PC-9 (cell line): ENCODE measurements at regions not wholly inside any gene's neighbourhood (a gene's known extent, or its start where the extent isn't known, plus 50 kb on each side); places are given as distances from the start of the nearest gene placed in this dataset.

Experiments
- BruUV-seq: library from RNA; stranded (reverse); fragments of 400-500 nt; replicated peaks from 2 replicates; lab custom pipeline; 2021; lab: Mats Ljungman, UMichigan
- CTCF ChIA-PET: fragments of 300-600 bp; sonication (Branson Sonifier 250); formaldehyde crosslinking; loops from one replicate; lab custom pipeline; 2022; ENCODE audit warnings: antibody characterized with exemption; lab: Charles Lee
- POLR2A ChIA-PET: fragments of 300-600 bp; sonication (Branson Sonifier 250); formaldehyde crosslinking; loops from one replicate; lab custom pipeline; 2022; ENCODE audit warnings: antibody characterized with exemption; ENCODE audit not compliant: unreplicated experiment; lab: Charles Lee
- DNase-seq, 2 experiments: peaks; one replicate each; pipeline versions ENCODE4 v3.0.0 to v3.0.0-alpha.2; 2015 to 2022; ENCODE audit warnings: mixed read lengths in 1 of 2
- H2AFZ ChIP-seq: fragments of 200-600 bp; sonication (generic); 2 replicates; pipeline ENCODE4 v1.8.1; 2017; ENCODE audit warnings: antibody characterized with exemption
- H3F3A ChIP-seq: fragments of 200-600 bp; sonication (generic); 2 replicates; pipeline ENCODE4 v1.8.1; 2017; ENCODE audit warnings: antibody characterized with exemption, mild to moderate bottlenecking, low read depth; ENCODE audit not compliant: insufficient read depth
- H3K27ac ChIP-seq: fragments of 200-600 bp; sonication (generic); 2 replicates; pipeline ENCODE4 v1.6.1; 2016; ENCODE audit warnings: mixed run types
- H3K27me3 ChIP-seq: fragments of 200-600 bp; sonication (generic); 2 replicates; pipeline ENCODE4 v1.6.1; 2016; ENCODE audit warnings: low read depth, mixed run types; ENCODE audit not compliant: insufficient read depth
- H3K36me3 ChIP-seq: fragments of 200-600 bp; sonication (generic); 2 replicates; pipeline ENCODE4 v1.6.1; 2016; ENCODE audit warnings: low read depth, mixed run types
- H3K4me1 ChIP-seq: fragments of 200-600 bp; sonication (generic); replicated peaks from 2 replicates; pipeline ENCODE4 v1.6.1; 2016; ENCODE audit warnings: mixed run types; ENCODE audit not compliant: insufficient read depth
- H3K4me2 ChIP-seq: fragments of 200-600 bp; sonication (generic); 2 replicates; pipeline ENCODE4 v1.6.1; 2017; ENCODE audit warnings: mixed run types
- H3K4me3 ChIP-seq: fragments of 200-600 bp; sonication (generic); 2 replicates; pipeline ENCODE4 v1.6.1; 2016; ENCODE audit warnings: mixed run types
- H3K79me2 ChIP-seq: fragments of 200-600 bp; sonication (generic); 2 replicates; pipeline ENCODE4 v1.6.1; 2017; ENCODE audit warnings: low read depth, mixed run types
- H3K9me2 ChIP-seq: fragments of 200-600 bp; sonication (generic); 2 replicates; pipeline ENCODE4 v1.8.1; 2017; ENCODE audit warnings: mild to moderate bottlenecking; ENCODE audit not compliant: insufficient read depth
- H3K9me3 ChIP-seq: fragments of 200-600 bp; sonication (generic); 2 replicates; pipeline ENCODE4 v1.8.1; 2016; ENCODE audit warnings: low read depth; ENCODE audit not compliant: insufficient read depth
- H4K20me1 ChIP-seq: fragments of 200-600 bp; sonication (generic); 2 replicates; pipeline ENCODE4 v1.8.1; 2017; ENCODE audit not compliant: insufficient read depth
- EZH2 ChIP-seq: fragments of 200-600 bp; sonication (generic); IDR thresholded peaks from 2 replicates; pipeline ENCODE4 v1.8.0; 2017; ENCODE audit warnings: antibody characterized with exemption, low read depth
- intact Hi-C: fragments of 100-400 bp; cut with micrococcal nuclease; formaldehyde crosslinking; loops from one replicate; pipeline ENCODE4 v1.10.0; 2022; ENCODE audit not compliant: unreplicated experiment
- TF ChIP-seq, protein P1 (sequence below): fragments of 200-600 bp; sonication (generic); conservative IDR thresholded peaks from 2 replicates; pipeline ENCODE4 v1.6.1; 2017; ENCODE audit warnings: mixed run types, antibody characterized with exemption, mild to moderate bottlenecking, moderate library complexity

DNA sequence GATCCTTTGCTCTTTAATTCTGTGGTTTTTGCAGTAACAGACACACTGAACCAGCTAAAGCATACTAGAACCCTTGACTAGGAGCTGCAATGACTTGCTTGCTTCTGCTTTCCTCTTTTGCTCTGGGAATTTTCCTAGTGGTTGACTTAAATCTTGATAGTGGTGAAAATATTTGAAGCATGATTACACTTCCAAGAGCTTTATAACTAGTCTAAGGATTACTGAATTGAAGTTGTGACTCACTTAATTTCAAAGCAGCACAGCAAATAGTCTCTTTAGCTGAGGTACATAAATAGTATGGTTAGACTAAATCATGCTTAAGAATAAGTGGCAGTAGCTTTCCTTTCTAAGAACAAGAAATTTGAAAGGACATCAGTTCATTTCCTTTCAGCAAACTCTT, 513.5 kb upstream of the GBE1 start:
- no peaks in the 10 kb centered on the region for H3K9me2 ChIP-seq
- no peaks in the 10 kb centered on the region for H3K79me2 ChIP-seq
- no peaks in the 10 kb centered on the region for H3K27me3 ChIP-seq
- CTCF ChIA-PET, result no interaction called here
- POLR2A ChIA-PET, result no interaction called here
- no peaks in the 10 kb centered on the region for H4K20me1 ChIP-seq
- no peaks in the 10 kb centered on the region for H3K36me3 ChIP-seq
- TF ChIP-seq, protein P1, sequence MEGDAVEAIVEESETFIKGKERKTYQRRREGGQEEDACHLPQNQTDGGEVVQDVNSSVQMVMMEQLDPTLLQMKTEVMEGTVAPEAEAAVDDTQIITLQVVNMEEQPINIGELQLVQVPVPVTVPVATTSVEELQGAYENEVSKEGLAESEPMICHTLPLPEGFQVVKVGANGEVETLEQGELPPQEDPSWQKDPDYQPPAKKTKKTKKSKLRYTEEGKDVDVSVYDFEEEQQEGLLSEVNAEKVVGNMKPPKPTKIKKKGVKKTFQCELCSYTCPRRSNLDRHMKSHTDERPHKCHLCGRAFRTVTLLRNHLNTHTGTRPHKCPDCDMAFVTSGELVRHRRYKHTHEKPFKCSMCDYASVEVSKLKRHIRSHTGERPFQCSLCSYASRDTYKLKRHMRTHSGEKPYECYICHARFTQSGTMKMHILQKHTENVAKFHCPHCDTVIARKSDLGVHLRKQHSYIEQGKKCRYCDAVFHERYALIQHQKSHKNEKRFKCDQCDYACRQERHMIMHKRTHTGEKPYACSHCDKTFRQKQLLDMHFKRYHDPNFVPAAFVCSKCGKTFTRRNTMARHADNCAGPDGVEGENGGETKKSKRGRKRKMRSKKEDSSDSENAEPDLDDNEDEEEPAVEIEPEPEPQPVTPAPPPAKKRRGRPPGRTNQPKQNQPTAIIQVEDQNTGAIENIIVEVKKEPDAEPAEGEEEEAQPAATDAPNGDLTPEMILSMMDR, result no peak
- no peak for TF ChIP-seq EZH2
- no peak overlapping the region for H2AFZ ChIP-seq
- no peak overlapping the region for H3K4me2 ChIP-seq
- H3K27ac ChIP-seq, result no peak overlapping the region
- DNase-seq, result no peak
- no TSS peak for BruUV-seq
- H3K9me3 ChIP-seq, result no peaks in the 10 kb centered on the region
- no peaks in the 10 kb centered on the region for H3F3A ChIP-seq
- no peaks in the 10 kb centered on the region for H3K4me1 ChIP-seq
- no peak overlapping the region for H3K4me3 ChIP-seq
- intact Hi-C loops, result no loop called here

DNA sequence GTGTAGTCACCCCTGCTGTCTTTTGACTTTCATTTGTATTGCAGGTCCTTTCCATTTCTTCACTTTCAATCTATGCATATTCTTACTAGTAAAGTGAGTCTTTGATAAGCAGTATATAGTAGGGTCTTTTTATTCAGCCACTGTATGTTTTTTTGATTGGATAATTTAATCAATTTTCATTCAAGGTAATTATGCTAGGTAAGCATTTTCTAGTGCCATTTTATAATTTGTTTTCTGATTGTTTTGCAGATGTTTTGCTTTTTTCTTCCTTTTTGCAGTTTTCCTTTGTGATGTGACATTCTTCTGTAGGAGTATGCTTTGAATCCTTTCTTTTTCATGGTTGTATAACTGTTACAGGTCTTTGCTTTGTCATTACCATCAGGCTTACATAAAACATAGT, 504.3 kb upstream of the GBE1 start:
- H3K27me3 ChIP-seq, result no peaks in the 10 kb centered on the region
- H3K9me3 ChIP-seq, result no peaks in the 10 kb centered on the region
- TF ChIP-seq EZH2, result no peak
- TF ChIP-seq, protein P1, result no peak
- H3K9me2 ChIP-seq, result no peaks in the 10 kb centered on the region
- DNase-seq, result no peak
- H3K27ac ChIP-seq, result no peak overlapping the region
- H3K4me2 ChIP-seq, result no peak overlapping the region
- no peaks in the 10 kb centered on the region for H3K36me3 ChIP-seq
- no peak overlapping the region for H3K4me3 ChIP-seq
- CTCF ChIA-PET, result no interaction called here
- no peaks in the 10 kb centered on the region for H3F3A ChIP-seq
- intact Hi-C loops, result no loop called here
- H4K20me1 ChIP-seq, result no peaks in the 10 kb centered on the region
- no peak overlapping the region for H2AFZ ChIP-seq
- POLR2A ChIA-PET, result no interaction called here
- no TSS peak for BruUV-seq
- no peaks in the 10 kb centered on the region for H3K79me2 ChIP-seq
- no peaks in the 10 kb centered on the region for H3K4me1 ChIP-seq

DNA sequence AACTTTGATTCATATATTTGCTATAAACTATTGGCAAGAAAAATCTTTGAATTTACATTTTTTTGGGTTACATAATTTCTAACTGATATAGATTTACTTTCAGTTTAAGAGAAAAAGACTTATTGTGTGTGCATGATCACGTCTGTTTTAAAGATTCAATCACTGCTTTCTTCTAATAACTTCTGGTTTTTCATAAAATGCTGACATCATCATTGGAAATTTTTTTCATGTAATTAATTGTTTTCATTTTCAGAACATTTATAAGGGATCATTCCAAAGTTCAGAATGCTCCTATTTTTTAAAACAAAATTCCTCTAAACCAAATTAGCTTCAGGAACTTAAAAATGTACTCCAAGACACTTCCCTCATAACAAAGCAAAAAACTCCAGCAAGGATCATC, 500.7 kb upstream of the GBE1 start:
- Histone ChIP-seq H3K9me2 (no peaks in the 10 kb centered on the region), H3K4me1 (no peaks in the 10 kb centered on the region), H3K36me3 (no peaks in the 10 kb centered on the region), H3K27me3 (no peaks in the 10 kb centered on the region), H2AFZ (no peak overlapping the region), H3K4me3 (no peak overlapping the region), H3K27ac (no peak overlapping the region), H3K4me2 (no peak overlapping the region), H3K79me2 (no peaks in the 10 kb centered on the region), H3K9me3 (no peaks in the 10 kb centered on the region), H4K20me1 (no peaks in the 10 kb centered on the region), H3F3A (no peaks in the 10 kb centered on the region)
- CTCF ChIA-PET, result no interaction called here
- no peak for DNase-seq
- TF ChIP-seq, protein P1, result no peak
- no peak for TF ChIP-seq EZH2
- POLR2A ChIA-PET, result no interaction called here
- no TSS peak for BruUV-seq
- intact Hi-C loops, result no loop called here
